ENCODE measurements at regions not wholly inside any gene's neighbourhood (a gene's known extent, or its start where the extent isn't known, plus 50 kb on each side); places are given as distances from the start of the nearest gene placed in this dataset.
A peak's percentile ranks its signal among the peaks of the same experiment; 100 is the strongest.

GRCh38 chr1:172956871-172957270, 93.9 kb downstream of the TNFSF18 start:
- DNase-seq = no peak

DNA sequence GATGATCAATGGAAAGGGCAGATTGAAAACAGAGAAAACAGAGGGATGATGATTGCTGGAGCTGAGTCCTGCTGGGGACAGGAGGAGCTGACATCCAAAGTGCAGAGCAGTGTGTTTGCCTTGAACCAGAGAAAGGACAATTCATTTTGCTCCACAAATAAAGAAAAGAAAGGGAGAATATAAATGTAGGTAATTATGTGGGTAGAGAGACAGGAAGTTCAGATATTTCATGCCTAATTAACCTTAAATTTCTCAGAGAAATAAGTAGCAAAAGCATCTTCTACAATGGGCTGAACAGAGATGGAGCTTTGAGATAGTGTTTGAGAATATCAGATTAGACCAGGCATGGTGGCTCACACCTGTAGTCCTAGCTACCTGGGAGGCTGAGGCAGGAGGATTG, 93.2 kb downstream of the TNFSF18 start:
- no peak for DNase-seq

DNA sequence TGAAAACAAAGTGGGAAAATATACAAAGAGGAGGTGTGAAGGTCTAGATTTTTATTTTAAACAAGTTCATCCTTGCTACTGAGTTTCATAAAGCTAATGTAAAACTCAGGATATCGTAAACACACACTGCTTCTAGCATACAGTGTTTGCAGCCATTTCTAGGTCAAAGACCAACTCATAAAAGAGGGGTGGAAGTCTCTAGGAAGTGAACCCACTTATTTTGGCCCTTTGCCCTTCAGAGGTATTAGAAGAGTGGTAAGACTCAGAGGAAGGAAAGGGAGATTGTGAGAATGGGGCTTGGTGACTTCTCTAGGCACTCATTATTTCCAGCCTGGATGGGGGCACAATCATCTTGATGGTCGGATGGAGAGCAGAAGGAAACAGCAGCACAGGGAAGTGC, 91.2 kb downstream of the TNFSF18 start:
- DNase-seq = no peak

DNA sequence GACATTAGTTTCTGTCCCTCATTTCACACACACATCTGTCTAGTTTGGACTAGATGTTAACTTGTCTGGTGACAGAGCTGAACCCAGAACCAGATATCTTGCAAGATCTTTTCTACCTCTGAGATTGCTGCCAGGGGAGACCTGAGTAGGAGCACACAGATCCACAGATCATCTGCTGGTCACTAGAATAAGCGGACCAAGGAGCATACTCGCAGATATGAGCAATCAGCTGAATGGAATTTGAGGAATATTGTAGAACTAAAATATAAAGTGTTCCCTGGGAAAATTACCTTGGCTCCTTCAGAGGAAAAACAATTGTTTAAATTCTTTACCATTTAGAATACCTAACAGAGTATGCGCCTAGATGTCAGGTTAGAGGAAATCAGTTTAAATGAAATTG, 90.7 kb downstream of the TNFSF18 start:
- DNase-seq = no peak

GRCh38 chr1:172960454-172961208, 90.1 kb downstream of the TNFSF18 start:
- no peak for DNase-seq

DNA sequence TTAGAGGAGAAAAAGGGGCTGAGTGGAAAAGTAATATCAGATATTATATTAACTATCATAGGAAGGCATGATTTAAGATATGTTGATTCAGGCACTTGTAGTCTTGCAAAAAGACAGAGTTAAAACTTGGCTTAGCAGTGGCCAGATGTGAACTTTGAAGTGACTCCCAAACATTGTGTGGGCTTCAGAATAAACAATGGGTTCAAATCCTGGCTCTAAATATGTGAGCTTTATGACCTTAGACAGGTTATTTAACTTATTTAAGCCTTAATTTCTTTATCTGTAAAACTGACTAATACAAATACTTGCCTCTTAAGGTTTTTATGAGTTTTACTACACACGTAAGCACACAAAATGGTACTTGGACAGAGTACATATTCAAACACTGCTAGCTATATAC, 85.9 kb downstream of the TNFSF18 start:
- DNase-seq = no peak

- DNase-seq = no peak
Measured at GRCh38 chr1:172966844-172967540, 83.7 kb downstream of the TNFSF18 start.

DNA sequence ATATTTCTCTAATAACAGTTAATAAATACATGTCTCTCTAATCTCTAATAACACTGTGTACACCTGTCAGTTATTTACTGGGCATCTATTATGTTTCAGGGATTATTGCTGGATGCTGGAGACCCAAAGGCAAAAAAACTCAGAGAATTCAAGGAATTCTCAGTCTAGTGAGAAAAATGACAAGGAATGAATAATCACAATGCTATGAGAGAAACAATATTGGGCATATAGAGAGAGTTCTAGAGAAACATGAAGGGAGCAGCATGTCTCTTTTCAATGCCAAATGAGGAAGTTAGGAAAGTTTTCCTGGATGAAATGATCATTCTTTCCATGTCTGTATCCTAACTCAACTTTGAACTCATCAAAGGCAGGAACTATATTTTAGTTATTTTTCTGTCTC, 82.8 kb downstream of the TNFSF18 start:
- DNase-seq = no peak

DNA sequence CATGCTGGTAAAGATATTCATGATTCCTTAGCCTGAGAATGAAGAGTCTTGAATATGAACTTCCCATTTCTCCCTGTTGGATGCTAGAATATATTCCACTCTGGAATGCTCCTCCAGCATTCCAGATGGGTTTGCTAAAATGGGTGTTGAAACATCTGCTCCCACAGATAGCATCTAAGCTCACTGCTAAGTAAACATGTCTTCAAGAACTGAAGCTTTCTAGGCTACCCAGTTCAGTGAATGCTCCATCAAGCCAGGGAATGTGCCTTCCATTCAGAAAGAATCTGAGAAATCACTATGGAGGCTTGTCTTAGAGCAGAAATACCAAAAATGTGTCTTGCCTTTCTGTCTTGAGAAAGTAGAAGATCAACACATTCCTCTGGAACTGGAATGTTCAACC, 81.1 kb downstream of the TNFSF18 start:
- no peak for DNase-seq

- no peak for DNase-seq
Measured at GRCh38 chr1:172970186-172970585, 80.6 kb downstream of the TNFSF18 start.

DNA sequence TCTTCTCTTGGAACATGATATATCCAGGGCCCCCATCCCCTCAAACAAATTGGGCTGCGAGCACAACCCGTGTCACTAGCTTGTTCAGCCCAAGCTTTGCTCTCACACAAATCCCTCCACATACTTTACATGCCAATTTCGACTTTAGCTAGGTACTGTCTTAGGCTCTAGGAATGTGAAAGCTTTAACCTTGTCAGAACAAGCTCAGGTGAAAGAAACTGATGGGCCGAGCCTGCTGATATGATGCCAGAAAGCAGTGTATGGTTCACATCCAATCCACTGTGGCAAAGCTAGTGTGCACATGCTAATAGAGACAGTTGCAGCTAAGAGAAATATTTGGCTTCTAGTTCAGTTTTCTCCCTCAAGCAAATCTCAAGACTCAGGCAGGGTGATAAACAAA, 79.5 kb downstream of the TNFSF18 start:
- no peak for DNase-seq

DNA sequence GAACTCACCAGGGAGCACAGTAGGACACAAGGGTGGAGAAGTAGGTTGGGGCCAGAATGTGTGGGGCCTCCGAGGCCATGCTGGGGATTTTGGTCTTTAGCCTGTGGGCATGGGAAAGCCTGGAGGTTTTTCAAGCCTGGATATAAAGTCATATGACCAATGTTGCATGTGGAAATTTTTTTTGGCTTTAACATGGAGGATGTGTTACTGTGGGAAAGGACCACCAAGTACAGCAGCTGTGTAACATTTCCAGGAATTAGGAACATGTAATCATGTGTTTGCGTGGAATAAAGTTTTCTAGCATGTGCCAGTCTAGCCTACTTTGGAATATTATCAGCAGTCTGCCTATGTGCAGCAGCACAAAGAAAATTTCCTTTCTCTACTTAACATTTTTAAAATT, 78.5 kb downstream of the TNFSF18 start:
- no peak for DNase-seq

DNA sequence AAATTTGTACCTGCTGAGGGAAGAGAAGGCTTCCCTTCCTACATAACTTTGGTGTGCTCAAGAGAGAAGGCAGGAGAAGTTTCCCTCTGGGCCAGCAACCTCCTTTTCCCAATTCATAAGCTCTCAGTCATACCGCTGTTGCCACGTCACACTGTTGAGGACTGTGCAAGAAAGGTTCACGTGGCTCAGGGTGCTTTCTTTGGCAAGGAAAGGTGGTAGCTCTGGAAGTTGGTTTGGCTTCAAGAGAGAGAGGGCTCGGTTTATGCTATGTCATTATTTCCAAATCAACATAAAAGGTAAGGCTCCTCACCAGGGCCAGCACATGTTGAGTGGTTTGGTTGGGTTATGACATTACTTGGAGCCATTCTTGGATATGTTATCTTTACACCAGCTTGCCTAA, 77.3 kb downstream of the TNFSF18 start:
- no peak for DNase-seq

DNA sequence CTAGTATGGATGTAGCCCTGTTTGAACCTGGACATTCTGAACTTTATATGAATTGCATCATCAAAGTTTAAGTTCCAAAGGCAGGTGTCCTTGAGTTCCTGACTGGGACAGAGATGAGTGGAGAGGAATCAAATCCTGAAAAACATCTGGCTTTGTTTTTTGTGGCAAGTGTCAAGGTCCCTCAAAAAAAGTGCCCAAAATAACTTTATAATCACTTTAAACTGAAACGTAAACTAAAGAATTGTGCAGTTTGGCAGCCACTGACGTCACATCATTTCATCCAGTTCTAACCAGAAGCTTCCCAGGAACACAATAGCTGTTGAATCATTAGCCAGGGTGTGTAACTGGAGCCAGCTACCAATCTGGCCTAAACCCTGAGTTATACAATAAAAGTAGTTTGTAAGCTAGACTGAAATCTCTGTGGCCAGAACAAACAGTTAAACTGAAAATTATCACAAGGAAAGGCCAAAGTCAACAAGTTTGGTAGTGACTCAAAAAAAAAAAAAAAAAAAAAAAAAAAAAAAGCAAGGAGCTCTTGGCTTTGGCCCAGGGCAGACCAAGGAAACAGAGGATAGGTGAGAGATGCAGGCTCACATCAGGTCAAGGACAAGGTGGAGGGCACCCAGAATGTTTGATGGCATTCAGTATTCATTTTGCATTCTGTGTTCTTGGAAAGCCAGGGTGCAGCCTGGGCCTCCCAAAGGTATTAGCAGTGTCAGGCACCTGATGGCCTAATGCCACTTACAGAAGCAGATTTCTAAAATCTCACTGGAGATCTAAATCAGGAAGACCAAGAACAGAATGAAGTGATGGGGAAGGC, 74.3 kb downstream of the TNFSF18 start:
- DNase-seq = no peak

- DNase-seq = peak; percentile 54 to 56
Measured at GRCh38 chr1:172977296-172978017, 73.3 kb downstream of the TNFSF18 start.

DNA sequence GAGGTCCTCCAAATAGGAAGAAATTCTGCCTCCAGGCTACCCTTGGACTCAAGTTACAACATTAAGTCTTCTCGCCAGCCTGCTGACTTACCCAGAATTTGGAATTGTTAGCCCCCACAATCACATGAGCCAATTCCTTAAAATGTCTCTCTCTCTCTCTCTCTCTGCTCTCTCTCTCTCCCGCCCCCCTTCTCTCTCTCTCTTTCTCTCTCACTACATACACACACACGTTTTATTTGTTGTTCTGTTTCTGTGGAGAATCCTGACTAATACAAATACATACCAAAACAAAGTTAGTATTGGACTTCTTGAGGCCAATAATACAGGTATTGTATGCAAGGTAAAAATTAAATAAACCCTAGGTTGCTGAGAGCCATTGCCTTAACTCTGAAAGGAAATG, 72.1 kb downstream of the TNFSF18 start:
- no peak for DNase-seq

- DNase-seq = no peak
Measured at GRCh38 chr1:172979828-172980227, 70.9 kb downstream of the TNFSF18 start.

GRCh38 chr1:172980456-172980855, 70.3 kb downstream of the TNFSF18 start:
- DNase-seq = no peak

- no peak for DNase-seq
Measured at GRCh38 chr1:172980971-172981370, 69.8 kb downstream of the TNFSF18 start.

Data from inflammatory macrophage (primary cell).